OCI-LY7 (cell line): ENCODE measurements at regions not wholly inside any gene's neighbourhood (a gene's known extent, or its start where the extent isn't known, plus 50 kb on each side); places are given as distances from the start of the nearest gene placed in this dataset.

Experiments used
- EZH2phosphoT487 ChIP-seq: fragments of 200-600 bp; sonication (generic); IDR thresholded peaks from 2 replicates; pipeline ENCODE4 v1.6.1; 2018; ENCODE audit warnings: low read depth, borderline replicate concordance, mild to moderate bottlenecking, mixed run types, antibody characterized with exemption, low read length, moderate library complexity, mixed read lengths
- TF ChIP-seq, protein P1 (sequence below): fragments of 200-600 bp; sonication (generic); conservative IDR thresholded peaks from 2 replicates; pipeline ENCODE4 v1.5.1; 2014; ENCODE audit warnings: mild to moderate bottlenecking, antibody characterized with exemption, low read length, moderate library complexity, mixed read lengths

DNA sequence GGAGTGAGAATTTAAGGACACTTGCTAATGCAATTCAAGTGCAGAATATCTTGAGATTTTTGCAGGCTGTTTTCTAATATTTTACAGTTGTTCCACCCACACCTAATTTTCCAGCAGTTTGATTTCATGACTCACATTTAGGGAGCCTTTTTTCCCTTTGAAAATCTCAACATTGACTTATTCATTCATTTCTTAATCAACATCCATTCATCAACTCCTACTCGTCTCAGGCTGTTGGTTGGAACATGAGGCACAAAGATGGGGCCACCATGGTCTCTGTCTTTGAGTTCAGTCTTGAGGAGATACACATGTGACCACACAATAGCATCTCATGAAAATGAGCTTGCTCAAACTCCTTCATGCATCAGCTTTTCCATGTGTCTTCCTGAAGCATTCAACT lies 135.6 kb downstream of the UNC5CL start:
- TF ChIP-seq, protein P1, sequence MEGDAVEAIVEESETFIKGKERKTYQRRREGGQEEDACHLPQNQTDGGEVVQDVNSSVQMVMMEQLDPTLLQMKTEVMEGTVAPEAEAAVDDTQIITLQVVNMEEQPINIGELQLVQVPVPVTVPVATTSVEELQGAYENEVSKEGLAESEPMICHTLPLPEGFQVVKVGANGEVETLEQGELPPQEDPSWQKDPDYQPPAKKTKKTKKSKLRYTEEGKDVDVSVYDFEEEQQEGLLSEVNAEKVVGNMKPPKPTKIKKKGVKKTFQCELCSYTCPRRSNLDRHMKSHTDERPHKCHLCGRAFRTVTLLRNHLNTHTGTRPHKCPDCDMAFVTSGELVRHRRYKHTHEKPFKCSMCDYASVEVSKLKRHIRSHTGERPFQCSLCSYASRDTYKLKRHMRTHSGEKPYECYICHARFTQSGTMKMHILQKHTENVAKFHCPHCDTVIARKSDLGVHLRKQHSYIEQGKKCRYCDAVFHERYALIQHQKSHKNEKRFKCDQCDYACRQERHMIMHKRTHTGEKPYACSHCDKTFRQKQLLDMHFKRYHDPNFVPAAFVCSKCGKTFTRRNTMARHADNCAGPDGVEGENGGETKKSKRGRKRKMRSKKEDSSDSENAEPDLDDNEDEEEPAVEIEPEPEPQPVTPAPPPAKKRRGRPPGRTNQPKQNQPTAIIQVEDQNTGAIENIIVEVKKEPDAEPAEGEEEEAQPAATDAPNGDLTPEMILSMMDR, result no peak
- TF ChIP-seq EZH2phosphoT487, result no peak
